WTC11 (cell line): ENCODE measurements at regions not wholly inside any gene's neighbourhood (a gene's known extent, or its start where the extent isn't known, plus 50 kb on each side); places are given as distances from the start of the nearest gene placed in this dataset.

Experiments
- ATAC-seq: fragments of 200-7000 bp; cut with Tn5 transposase; 2 replicates; pipeline ENCODE4 v1.10.0; 2021; ENCODE audit warnings: mild to moderate bottlenecking, moderate library complexity
- CTCF ChIA-PET: fragments of 300-600 bp; sonication (Branson Sonifier 250); formaldehyde crosslinking; loops from one replicate; lab custom pipeline; 2021; ENCODE audit warnings: antibody characterized with exemption; lab: Charles Lee
- POLR2A ChIA-PET: fragments of 350-600 bp; sonication (Branson Sonifier 250); formaldehyde crosslinking; loops from one replicate; lab custom pipeline; 2021; ENCODE audit warnings: antibody characterized with exemption; lab: Charles Lee
- DNase-seq: peaks from one replicate; pipeline ENCODE4 v3.0.0; 2021; ENCODE audit warnings: low spot score
- H3K27ac Mint-ChIP-seq: 2 replicates; pipeline ENCODE4 v1.8.0; 2021; ENCODE audit warnings: mixed read lengths
- H3K27me3 Mint-ChIP-seq: 2 replicates; pipeline ENCODE4 v1.8.0; 2021; ENCODE audit warnings: low read depth, mild to moderate bottlenecking, moderate library complexity, mixed read lengths
- H3K36me3 Mint-ChIP-seq: 2 replicates; pipeline ENCODE4 v1.8.0; 2021; ENCODE audit warnings: mixed read lengths
- H3K4me1 Mint-ChIP-seq: 2 replicates; pipeline ENCODE4 v1.8.0; 2022; ENCODE audit warnings: mixed read lengths
- H3K4me3 Mint-ChIP-seq: 2 replicates; pipeline ENCODE4 v1.8.0; 2021; ENCODE audit warnings: mild to moderate bottlenecking, moderate library complexity, mixed read lengths
- H3K9me3 Mint-ChIP-seq: 2 replicates; pipeline ENCODE4 v1.8.0; 2021; ENCODE audit warnings: mixed read lengths
- AR ChIP-seq: fragments of 250-450 bp; sonication (Bioruptor Pico); IDR thresholded peaks from 2 replicates; pipeline ENCODE4 v1.9.0; 2021; ENCODE audit warnings: mild to moderate bottlenecking
- CREM ChIP-seq: sonication (generic); formaldehyde crosslinking; IDR thresholded peaks from 2 replicates; pipeline ENCODE4 v1.8.1; 2022; ENCODE audit warnings: mild to moderate bottlenecking, missing genetic modification reagents, moderate library complexity
- E2F5 ChIP-seq: sonication (generic); formaldehyde crosslinking; IDR thresholded peaks from 2 replicates; pipeline ENCODE4 v1.8.1; 2022; ENCODE audit warnings: mild to moderate bottlenecking, moderate library complexity, missing genetic modification reagents
- ELF4 ChIP-seq: sonication (generic); formaldehyde crosslinking; IDR thresholded peaks from 2 replicates; pipeline ENCODE4 v1.8.1; 2022; ENCODE audit warnings: low read depth, mild to moderate bottlenecking, moderate library complexity, missing genetic modification reagents
- ERG ChIP-seq: fragments of 250-450 bp; sonication (Bioruptor Pico); IDR thresholded peaks from 2 replicates; pipeline ENCODE4 v1.8.0; 2021; ENCODE audit warnings: mild to moderate bottlenecking
- ESRRA ChIP-seq: sonication (generic); formaldehyde crosslinking; IDR thresholded peaks from 2 replicates; pipeline ENCODE4 v1.8.1; 2022; ENCODE audit warnings: mild to moderate bottlenecking, missing genetic modification reagents, borderline replicate concordance
- ETV6 ChIP-seq: sonication (generic); formaldehyde crosslinking; IDR thresholded peaks from 2 replicates; pipeline ENCODE4 v1.8.1; 2022; ENCODE audit warnings: mild to moderate bottlenecking, missing genetic modification reagents
- FOXP1 ChIP-seq: sonication (generic); formaldehyde crosslinking; IDR thresholded peaks from 2 replicates; pipeline ENCODE4 v1.8.0; 2022; ENCODE audit warnings: missing genetic modification reagents, mild to moderate bottlenecking, moderate library complexity, borderline replicate concordance
- GTF2I ChIP-seq: fragments of 250-450 bp; sonication (Bioruptor Pico); conservative IDR thresholded peaks from 2 replicates; pipeline ENCODE4 v1.4.0; 2021; ENCODE audit warnings: mild to moderate bottlenecking
- MLX ChIP-seq: sonication (generic); formaldehyde crosslinking; IDR thresholded peaks from 2 replicates; pipeline ENCODE4 v1.8.1; 2023; ENCODE audit warnings: mild to moderate bottlenecking, missing genetic modification reagents, moderate library complexity
- MYBL2 ChIP-seq: sonication (generic); formaldehyde crosslinking; IDR thresholded peaks from 2 replicates; pipeline ENCODE4 v1.8.1; 2023; ENCODE audit warnings: mild to moderate bottlenecking, moderate library complexity, missing genetic modification reagents
- NFATC4 ChIP-seq: fragments of 250-450 bp; sonication (Bioruptor Pico); IDR thresholded peaks from 2 replicates; pipeline ENCODE4 v1.9.0; 2021; ENCODE audit warnings: mild to moderate bottlenecking
- NFYB ChIP-seq: sonication (generic); formaldehyde crosslinking; conservative IDR thresholded peaks from 2 replicates; pipeline ENCODE4 v1.8.0; 2022; ENCODE audit warnings: low read depth, missing genetic modification reagents
- TCF7 ChIP-seq: sonication (generic); formaldehyde crosslinking; IDR thresholded peaks from 2 replicates; pipeline ENCODE4 v1.8.0; 2022; ENCODE audit warnings: mild to moderate bottlenecking, low read depth, missing genetic modification reagents, moderate library complexity
- ZNF232 ChIP-seq: sonication (generic); formaldehyde crosslinking; IDR thresholded peaks from 2 replicates; pipeline ENCODE4 v1.8.0; 2022; ENCODE audit warnings: mild to moderate bottlenecking, missing genetic modification reagents
- ZNF317 ChIP-seq: sonication (generic); formaldehyde crosslinking; IDR thresholded peaks from 2 replicates; pipeline ENCODE4 v1.8.1; 2023; ENCODE audit warnings: low read depth, mild to moderate bottlenecking, moderate library complexity, missing genetic modification reagents, borderline replicate concordance
- ZNF423 ChIP-seq: fragments of 250-450 bp; sonication (Bioruptor Pico); IDR thresholded peaks from 2 replicates; pipeline ENCODE4 v2.1.2; 2022; ENCODE audit warnings: mild to moderate bottlenecking, moderate library complexity
- ZNF532 ChIP-seq: fragments of 250-450 bp; sonication (Bioruptor Pico); IDR thresholded peaks from 2 replicates; pipeline ENCODE4 v1.9.0; 2021; ENCODE audit warnings: mild to moderate bottlenecking, borderline replicate concordance
- TF ChIP-seq, protein P1 (sequence below): sonication (generic); formaldehyde crosslinking; IDR thresholded peaks from 2 replicates; pipeline ENCODE4 v1.8.1; 2022; ENCODE audit warnings: low read depth, mild to moderate bottlenecking, moderate library complexity, missing genetic modification reagents, borderline replicate concordance

DNA sequence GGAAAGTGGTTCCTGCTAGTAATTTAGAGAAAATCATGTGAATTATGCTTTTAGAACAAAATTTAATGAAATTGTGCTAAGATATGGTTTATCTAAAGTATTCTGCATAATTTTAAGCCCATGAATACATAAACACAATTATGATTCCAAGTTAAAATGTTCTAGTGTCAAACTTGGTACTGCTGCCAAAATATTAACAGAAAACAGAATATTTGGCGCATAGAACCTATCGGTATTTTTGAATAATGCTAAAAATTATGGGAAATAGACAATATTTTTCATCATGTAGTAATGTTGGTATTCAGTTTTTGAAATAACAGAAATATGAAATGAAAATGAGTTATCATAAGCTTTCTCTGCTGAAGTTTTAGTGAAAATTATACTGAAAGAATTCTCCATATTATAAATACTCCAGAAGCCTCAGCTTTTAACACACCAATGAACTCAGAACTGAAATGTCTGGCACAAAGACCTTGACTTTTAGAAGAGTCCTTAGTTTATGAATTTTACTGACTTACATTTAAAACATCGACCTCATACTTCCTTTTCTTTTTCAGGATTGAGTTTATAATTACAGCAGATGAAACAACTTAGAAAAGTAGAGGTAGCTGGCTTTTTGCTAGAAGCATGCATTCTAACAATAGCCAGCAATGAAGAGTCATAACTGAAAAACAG lies 1192.3 kb upstream of the GJE1 start (continued):
- TF ChIP-seq ERG (CRISPR knock-in tag), result no peak

GRCh38 chr6:140932909-140933308 lies 1199.8 kb upstream of the GJE1 start:
- no peaks in the 10 kb centered on the region; the same call in 1 of the 2 replicates for H3K36me3 Mint-ChIP-seq
- no peak for DNase-seq
- TF ChIP-seq MYBL2 (CRISPR knock-in tag) (no peak), E2F5 (CRISPR knock-in tag) (no peak), ZNF423 (CRISPR knock-in tag) (no peak), FOXP1 (CRISPR knock-in tag) (no peak), ELF4 (no peak), ZNF532 (CRISPR knock-in tag) (no peak), TCF7 (no peak), ESRRA (CRISPR knock-in tag) (no peak)
- H3K27me3 Mint-ChIP-seq, result no peaks in the 10 kb centered on the region
- H3K4me3 Mint-ChIP-seq, result no peak overlapping the region
- no peak for ATAC-seq
- CTCF ChIA-PET, result no interaction called here
- POLR2A ChIA-PET, result no interaction called here
- peaks cover 11% of the 10 kb centered on the region for H3K9me3 Mint-ChIP-seq
- H3K4me1 Mint-ChIP-seq, result 0 out of 2 replicates have a peak, but pooled peaks cover 3% of the 10 kb centered on the region
- no peak overlapping the region for H3K27ac Mint-ChIP-seq

DNA sequence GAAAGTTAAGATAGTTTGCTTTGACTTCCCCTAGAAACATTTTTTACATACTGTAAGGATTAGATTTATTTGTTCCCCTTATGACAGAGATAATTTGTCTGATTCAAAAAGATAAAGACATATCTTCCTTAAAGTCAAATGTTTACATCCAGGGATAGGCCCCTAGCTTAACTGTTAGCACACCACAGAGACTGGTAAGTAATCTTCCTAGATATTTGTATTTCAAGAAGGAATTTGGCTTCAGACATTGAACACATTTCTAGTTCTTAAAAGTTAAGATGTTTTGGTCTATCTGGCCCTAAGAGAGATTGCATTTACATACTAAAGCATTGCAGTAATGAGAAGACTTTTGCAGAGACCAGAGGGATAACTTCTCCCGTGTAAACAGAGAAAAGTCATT lies 1201.1 kb upstream of the GJE1 start:
- POLR2A ChIA-PET, result no interaction called here
- Mint-ChIP-seq H3K36me3 (no peaks in the 10 kb centered on the region; the same call in 1 of the 2 replicates), H3K4me3 (no peak overlapping the region), H3K4me1 (0 out of 2 replicates have a peak, but pooled peaks cover 3% of the 10 kb centered on the region), H3K27ac (no peak overlapping the region), H3K27me3 (no peaks in the 10 kb centered on the region), H3K9me3 (peaks cover 15% of the 10 kb centered on the region)
- CTCF ChIA-PET, result no interaction called here
- ATAC-seq, result no peak
- no peak for DNase-seq
- TF ChIP-seq ETV6 (CRISPR knock-in tag), result no peak
- no peak for TF ChIP-seq NFYB (CRISPR knock-in tag)
- no peak for TF ChIP-seq ZNF317
- no peak for TF ChIP-seq NFATC4 (CRISPR knock-in tag)
- no peak for TF ChIP-seq GTF2I (CRISPR knock-in tag)
- no peak for TF ChIP-seq CREM
- TF ChIP-seq, protein P1, sequence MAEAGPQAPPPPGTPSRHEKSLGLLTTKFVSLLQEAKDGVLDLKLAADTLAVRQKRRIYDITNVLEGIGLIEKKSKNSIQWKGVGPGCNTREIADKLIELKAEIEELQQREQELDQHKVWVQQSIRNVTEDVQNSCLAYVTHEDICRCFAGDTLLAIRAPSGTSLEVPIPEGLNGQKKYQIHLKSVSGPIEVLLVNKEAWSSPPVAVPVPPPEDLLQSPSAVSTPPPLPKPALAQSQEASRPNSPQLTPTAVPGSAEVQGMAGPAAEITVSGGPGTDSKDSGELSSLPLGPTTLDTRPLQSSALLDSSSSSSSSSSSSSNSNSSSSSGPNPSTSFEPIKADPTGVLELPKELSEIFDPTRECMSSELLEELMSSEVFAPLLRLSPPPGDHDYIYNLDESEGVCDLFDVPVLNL, result no peak
- TF ChIP-seq MLX, result no peak
- TF ChIP-seq ZNF232 (CRISPR knock-in tag), result no peak
- TF ChIP-seq AR (CRISPR knock-in tag), result no peak
